ENCODE measurements at regions not wholly inside any gene's neighbourhood (a gene's known extent, or its start where the extent isn't known, plus 50 kb on each side); places are given as distances from the start of the nearest gene placed in this dataset.
"Not testable (repeated sequence)": the region's sequence is repeated elsewhere in the genome, so short reads cannot be mapped to it uniquely, and the experiment has no call there.

GRCh38 chr16:52657924-52658323 is 111.0 kb upstream of the TOX3 start (continued):
- TF ChIP-seq PREB (CRISPR knock-in tag; IDR thresholded peaks at IDR 0.05; ENCODE audit: borderline replicate concordance) (no peak), ETV6 (CRISPR knock-in tag; IDR thresholded peaks at IDR 0.05) (no peak), MAX (CRISPR knock-in tag; IDR thresholded peaks at IDR 0.05) (no peak), JAZF1 (CRISPR knock-in tag; IDR thresholded peaks at IDR 0.05) (no peak)
- TF ChIP-seq, protein P1, sequence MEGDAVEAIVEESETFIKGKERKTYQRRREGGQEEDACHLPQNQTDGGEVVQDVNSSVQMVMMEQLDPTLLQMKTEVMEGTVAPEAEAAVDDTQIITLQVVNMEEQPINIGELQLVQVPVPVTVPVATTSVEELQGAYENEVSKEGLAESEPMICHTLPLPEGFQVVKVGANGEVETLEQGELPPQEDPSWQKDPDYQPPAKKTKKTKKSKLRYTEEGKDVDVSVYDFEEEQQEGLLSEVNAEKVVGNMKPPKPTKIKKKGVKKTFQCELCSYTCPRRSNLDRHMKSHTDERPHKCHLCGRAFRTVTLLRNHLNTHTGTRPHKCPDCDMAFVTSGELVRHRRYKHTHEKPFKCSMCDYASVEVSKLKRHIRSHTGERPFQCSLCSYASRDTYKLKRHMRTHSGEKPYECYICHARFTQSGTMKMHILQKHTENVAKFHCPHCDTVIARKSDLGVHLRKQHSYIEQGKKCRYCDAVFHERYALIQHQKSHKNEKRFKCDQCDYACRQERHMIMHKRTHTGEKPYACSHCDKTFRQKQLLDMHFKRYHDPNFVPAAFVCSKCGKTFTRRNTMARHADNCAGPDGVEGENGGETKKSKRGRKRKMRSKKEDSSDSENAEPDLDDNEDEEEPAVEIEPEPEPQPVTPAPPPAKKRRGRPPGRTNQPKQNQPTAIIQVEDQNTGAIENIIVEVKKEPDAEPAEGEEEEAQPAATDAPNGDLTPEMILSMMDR (IDR thresholded peaks at IDR 0.05), result no peak
- TF ChIP-seq, protein P2, sequence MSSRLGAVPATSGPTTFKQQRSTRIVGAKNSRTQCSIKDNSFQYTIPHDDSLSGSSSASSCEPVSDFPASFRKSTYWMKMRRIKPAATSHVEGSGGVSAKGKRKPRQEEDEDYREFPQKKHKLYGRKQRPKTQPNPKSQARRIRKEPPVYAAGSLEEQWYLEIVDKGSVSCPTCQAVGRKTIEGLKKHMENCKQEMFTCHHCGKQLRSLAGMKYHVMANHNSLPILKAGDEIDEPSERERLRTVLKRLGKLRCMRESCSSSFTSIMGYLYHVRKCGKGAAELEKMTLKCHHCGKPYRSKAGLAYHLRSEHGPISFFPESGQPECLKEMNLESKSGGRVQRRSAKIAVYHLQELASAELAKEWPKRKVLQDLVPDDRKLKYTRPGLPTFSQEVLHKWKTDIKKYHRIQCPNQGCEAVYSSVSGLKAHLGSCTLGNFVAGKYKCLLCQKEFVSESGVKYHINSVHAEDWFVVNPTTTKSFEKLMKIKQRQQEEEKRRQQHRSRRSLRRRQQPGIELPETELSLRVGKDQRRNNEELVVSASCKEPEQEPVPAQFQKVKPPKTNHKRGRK (CRISPR knock-in tag; IDR thresholded peaks at IDR 0.05; ENCODE audit: borderline replicate concordance), result no peak

DNA sequence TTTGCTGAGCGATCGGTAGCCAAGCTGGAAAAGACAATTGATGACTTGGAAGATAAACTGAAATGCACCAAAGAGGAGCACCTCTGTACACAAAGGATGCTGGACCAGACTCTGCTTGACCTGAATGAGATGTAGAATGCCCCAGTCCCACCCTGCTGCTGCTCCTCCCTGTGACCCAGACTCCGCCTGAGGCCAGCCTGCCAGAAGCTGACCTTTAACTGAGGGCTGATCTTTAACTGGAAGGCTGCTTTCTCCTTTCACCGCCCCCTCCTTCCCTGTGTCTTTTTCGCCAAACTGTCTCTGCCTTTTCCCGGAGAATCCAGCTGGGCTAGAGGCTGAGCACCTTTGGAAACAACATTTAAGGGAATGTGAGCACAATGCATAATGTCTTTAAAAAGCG is 109.0 kb upstream of the TOX3 start:
- peaks cover 12% of the 10 kb centered on the region for H3K4me1 Mint-ChIP-seq
- H3K4me3 Mint-ChIP-seq; POLR2A ChIA-PET; H3K27ac Mint-ChIP-seq; H3K27me3 Mint-ChIP-seq (ENCODE audit: low read depth); DNase-seq (ENCODE audit: low spot score); ATAC-seq: not testable (repeated sequence)
- H3K9me3 Mint-ChIP-seq, result peaks cover 16% of the 10 kb centered on the region
- CTCF ChIA-PET, result interaction anchor here (0.6 to 0.7 kb wide), 2 partner anchors 41 to 465 kb away, joined by 3 read pairs; no protein-coding TSS in a partner anchor
- H3K36me3 Mint-ChIP-seq, result peaks cover 17% of the 10 kb centered on the region

DNA sequence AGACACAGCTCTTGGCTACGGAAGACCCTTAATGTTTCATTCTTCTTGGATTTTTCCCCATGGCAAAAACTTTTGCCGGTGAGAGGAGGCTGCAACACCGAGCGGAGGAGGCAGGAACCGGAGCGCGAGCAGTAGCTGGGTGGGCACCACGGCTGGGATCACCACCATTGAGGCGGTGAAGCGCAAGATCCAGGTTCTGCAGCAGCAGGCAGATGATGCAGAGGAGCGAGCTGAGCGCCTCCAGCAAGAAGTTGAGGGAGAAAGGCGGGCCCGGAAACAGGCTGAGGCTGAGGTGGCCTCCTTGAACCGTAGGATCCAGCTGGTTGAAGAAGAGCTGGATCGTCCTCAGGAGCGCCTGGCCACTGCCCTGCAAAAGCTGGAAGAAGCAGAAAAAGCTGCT is 108.2 kb upstream of the TOX3 start:
- POLR2A ChIA-PET; ATAC-seq; CTCF ChIA-PET; DNase-seq (ENCODE audit: low spot score); H3K4me3 Mint-ChIP-seq; H3K27me3 Mint-ChIP-seq (ENCODE audit: low read depth); H3K27ac Mint-ChIP-seq: not testable (repeated sequence)
- Mint-ChIP-seq H3K4me1 (peaks cover 12% of the 10 kb centered on the region), H3K36me3 (peaks cover 12% of the 10 kb centered on the region), H3K9me3 (peaks cover 11% of the 10 kb centered on the region)

- H3K27me3 Mint-ChIP-seq (ENCODE audit: low read depth), result peaks cover 3% of the 10 kb centered on the region; the same call in 1 of the 2 replicates
- TF ChIP-seq CREM (CRISPR knock-in tag; IDR thresholded peaks at IDR 0.05), result no peak
- ChIA-PET POLR2A (interaction anchor here (0.6 kb wide), 1 partner anchor 32 kb away, joined by 3 read pairs; no protein-coding TSS in a partner anchor), CTCF (no interaction called here)
- H3K9me3 Mint-ChIP-seq, result no peaks in the 10 kb centered on the region
- no peak overlapping the region for H3K27ac Mint-ChIP-seq
- H3K4me3 Mint-ChIP-seq, result no peak overlapping the region
- ATAC-seq, result no peak
- peaks cover 29% of the 10 kb centered on the region for H3K4me1 Mint-ChIP-seq
- DNase-seq (ENCODE audit: low spot score), result no peak
- no peaks in the 10 kb centered on the region for H3K36me3 Mint-ChIP-seq
Observed at GRCh38 chr16:52652033-52652432, 105.1 kb upstream of the TOX3 start.

GRCh38 chr16:52650789-52651188 is 103.8 kb upstream of the TOX3 start:
- ATAC-seq (no peak), DNase-seq (ENCODE audit: low spot score) (no peak)
- H3K9me3 Mint-ChIP-seq, result peaks cover 3% of the 10 kb centered on the region
- POLR2A ChIA-PET, result no interaction called here
- H3K4me3 Mint-ChIP-seq, result no peak overlapping the region
- CTCF ChIA-PET, result no interaction called here
- H3K27me3 Mint-ChIP-seq (ENCODE audit: low read depth), result peaks cover 3% of the 10 kb centered on the region; the same call in 1 of the 2 replicates
- peaks cover 31% of the 10 kb centered on the region for H3K4me1 Mint-ChIP-seq
- H3K27ac Mint-ChIP-seq, result no peak overlapping the region
- peaks cover 2% of the 10 kb centered on the region; the same call in 1 of the 2 replicates for H3K36me3 Mint-ChIP-seq
- TF ChIP-seq, protein P3, sequence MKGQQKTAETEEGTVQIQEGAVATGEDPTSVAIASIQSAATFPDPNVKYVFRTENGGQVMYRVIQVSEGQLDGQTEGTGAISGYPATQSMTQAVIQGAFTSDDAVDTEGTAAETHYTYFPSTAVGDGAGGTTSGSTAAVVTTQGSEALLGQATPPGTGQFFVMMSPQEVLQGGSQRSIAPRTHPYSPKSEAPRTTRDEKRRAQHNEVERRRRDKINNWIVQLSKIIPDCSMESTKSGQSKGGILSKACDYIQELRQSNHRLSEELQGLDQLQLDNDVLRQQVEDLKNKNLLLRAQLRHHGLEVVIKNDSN (CRISPR knock-in tag; IDR thresholded peaks at IDR 0.05), result no peak
- TF ChIP-seq HMGXB4 (CRISPR knock-in tag; IDR thresholded peaks at IDR 0.05) (no peak), FOXJ3 (CRISPR knock-in tag; IDR thresholded peaks at IDR 0.05; ENCODE audit: borderline replicate concordance) (no peak), GRHL2 (CRISPR knock-in tag; IDR thresholded peaks at IDR 0.05; ENCODE audit: insufficient replicate concordance, severe bottlenecking) (no peak), ESRRA (CRISPR knock-in tag; IDR thresholded peaks at IDR 0.05; ENCODE audit: borderline replicate concordance) (no peak), ZNF219 (CRISPR knock-in tag; IDR thresholded peaks at IDR 0.05; ENCODE audit: borderline replicate concordance) (no peak), NR1H2 (CRISPR knock-in tag; IDR thresholded peaks at IDR 0.05) (no peak), ZNF416 (CRISPR knock-in tag; IDR thresholded peaks at IDR 0.05) (no peak)
- TF ChIP-seq, protein P2 (CRISPR knock-in tag; IDR thresholded peaks at IDR 0.05; ENCODE audit: borderline replicate concordance), result no peak
- TF ChIP-seq, protein P4, sequence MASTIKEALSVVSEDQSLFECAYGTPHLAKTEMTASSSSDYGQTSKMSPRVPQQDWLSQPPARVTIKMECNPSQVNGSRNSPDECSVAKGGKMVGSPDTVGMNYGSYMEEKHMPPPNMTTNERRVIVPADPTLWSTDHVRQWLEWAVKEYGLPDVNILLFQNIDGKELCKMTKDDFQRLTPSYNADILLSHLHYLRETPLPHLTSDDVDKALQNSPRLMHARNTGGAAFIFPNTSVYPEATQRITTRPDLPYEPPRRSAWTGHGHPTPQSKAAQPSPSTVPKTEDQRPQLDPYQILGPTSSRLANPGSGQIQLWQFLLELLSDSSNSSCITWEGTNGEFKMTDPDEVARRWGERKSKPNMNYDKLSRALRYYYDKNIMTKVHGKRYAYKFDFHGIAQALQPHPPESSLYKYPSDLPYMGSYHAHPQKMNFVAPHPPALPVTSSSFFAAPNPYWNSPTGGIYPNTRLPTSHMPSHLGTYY (CRISPR knock-in tag; IDR thresholded peaks at IDR 0.05), result no peak

Measured in WTC11 (cell line).